ENCODE measurements at regions not wholly inside any gene's neighbourhood (a gene's known extent, or its start where the extent isn't known, plus 50 kb on each side); places are given as distances from the start of the nearest gene placed in this dataset.
A peak's percentile ranks its signal among the peaks of the same experiment; 100 is the strongest.
"Not testable (repeated sequence)": the region's sequence is repeated elsewhere in the genome, so short reads cannot be mapped to it uniquely, and the experiment has no call there.

DNA sequence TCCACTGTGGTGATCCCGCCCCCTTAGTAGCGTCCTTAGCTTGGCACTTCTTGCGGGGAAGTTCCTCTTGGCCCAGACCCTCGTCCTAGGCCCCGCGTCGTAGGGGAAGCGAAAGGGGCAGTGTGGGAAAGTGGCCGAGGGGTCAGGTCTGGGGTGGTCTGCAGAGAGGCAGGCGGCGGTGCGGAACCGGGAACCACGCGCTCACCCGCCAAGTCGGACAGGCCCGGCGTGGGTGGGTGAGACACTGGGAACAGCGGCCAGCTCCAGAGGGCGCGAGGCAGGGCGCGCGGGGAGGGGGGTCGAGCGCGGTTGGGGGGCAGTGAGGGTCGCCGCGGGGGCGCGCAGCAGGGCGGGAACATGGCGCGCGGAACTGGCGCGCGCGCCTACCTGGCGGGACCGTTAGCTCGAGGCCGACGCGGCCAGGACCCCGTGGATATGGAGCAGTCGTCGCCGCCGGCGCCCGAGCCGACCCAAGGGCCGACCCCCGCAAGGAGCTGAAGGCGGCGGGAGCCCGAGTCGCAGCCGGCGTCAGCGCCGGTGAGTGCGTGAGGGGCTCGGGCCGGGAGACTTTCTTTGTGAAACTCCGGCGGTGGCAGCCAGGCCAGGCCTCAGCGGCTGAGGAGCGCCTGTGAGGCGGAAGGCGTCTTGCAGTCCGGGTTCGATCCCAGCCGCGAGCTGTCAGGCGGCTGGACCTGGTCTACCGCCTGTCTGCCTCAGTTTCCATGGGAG lies 2896.7 kb upstream of the TEKT4 start:
- H3K36me3 ChIP-seq (replicated peaks; ENCODE audit: control insufficient read depth, insufficient read depth, low read length): no peaks in the 10 kb centered on the region
- no peak overlapping the region for H3K4me3 ChIP-seq (ENCODE audit: insufficient read depth, low read depth, low read length)
- peak; percentile 17 for DNase-seq
- no peaks in the 10 kb centered on the region for H3K27me3 ChIP-seq (ENCODE audit: control insufficient read depth, insufficient read depth, low read length)

DNA sequence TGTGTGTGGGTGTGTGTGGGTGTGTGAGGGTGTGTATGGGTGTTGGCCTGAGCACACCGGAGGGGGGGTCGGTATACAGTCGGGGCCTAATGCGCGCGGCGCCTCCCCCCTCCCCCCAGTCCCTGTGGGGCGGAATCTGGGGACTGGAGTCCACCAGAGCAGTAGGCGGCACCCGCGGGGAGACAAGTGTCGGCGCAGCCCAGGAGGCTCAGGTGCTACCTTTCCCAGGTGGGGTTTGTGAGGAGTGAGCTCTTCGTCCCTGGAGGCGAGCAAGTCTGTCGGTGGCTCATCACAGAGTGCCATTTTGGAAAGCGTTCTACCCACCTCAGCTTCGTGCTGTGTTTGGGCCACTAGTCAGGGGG lies 2896.1 kb upstream of the TEKT4 start:
- Histone ChIP-seq H3K27me3 (ENCODE audit: control insufficient read depth, insufficient read depth, low read length) (no peaks in the 10 kb centered on the region), H3K4me3 (ENCODE audit: insufficient read depth, low read depth, low read length) (no peak overlapping the region), H3K36me3 (replicated peaks; ENCODE audit: control insufficient read depth, insufficient read depth, low read length) (no peaks in the 10 kb centered on the region)
- peak; percentile 2 for DNase-seq

DNA sequence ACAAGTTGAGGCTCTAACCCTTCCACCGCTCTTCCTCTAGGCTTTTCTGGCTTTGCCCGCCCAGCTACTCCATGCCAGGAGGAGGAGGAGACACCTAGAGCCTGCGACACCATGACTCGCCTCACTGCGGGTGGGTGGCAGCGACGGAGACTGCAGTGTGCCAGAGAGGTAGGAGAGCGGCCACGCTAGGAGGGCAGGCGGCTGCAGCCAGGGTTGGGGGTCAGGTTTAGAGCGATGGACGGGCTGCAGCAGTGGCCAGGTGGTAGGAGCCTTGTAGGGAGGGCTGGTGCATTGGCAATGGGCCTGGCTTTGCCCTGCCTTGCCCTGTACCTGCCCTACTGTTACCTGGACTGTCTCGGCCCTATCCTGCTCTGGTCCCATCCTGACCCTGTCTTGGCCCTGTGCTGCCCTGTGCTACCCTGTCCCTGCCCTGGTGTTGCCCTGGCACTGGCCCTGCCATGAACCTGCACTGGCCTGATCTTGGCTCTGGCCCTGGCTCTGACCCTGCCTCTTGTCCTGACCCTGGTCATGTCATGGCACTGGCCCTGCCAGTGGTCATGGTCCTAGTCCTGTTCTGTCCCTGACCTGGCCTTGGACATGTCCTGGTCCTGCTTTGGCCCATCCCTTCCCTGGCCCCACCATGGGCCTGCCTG lies 2890.1 kb upstream of the TEKT4 start:
- DNase-seq; H3K27me3 ChIP-seq (ENCODE audit: control insufficient read depth, insufficient read depth, low read length); H3K36me3 ChIP-seq (replicated peaks; ENCODE audit: control insufficient read depth, insufficient read depth, low read length); H3K4me3 ChIP-seq (ENCODE audit: insufficient read depth, low read depth, low read length): not testable (repeated sequence)

DNA sequence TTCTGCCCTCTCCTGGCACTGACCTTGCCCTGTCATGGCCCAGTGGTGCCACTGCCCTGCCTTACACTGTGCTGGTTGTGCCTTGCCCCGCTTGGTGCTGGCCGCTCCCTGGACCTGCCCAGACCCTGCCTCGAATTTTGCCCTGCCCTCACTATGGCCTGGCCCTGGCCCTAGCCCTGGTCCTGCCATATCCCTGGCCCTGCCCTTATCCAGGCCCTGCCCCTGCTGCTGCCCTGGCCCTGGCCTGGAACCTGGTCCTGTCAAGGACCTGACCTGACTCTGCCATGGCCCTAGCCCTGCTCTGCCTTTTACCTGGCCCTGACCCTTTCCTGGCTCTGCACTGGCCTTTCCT lies 2889.6 kb upstream of the TEKT4 start:
- DNase-seq; H3K4me3 ChIP-seq (ENCODE audit: insufficient read depth, low read depth, low read length); H3K36me3 ChIP-seq (replicated peaks; ENCODE audit: control insufficient read depth, insufficient read depth, low read length); H3K27me3 ChIP-seq (ENCODE audit: control insufficient read depth, insufficient read depth, low read length): not testable (repeated sequence)

DNA sequence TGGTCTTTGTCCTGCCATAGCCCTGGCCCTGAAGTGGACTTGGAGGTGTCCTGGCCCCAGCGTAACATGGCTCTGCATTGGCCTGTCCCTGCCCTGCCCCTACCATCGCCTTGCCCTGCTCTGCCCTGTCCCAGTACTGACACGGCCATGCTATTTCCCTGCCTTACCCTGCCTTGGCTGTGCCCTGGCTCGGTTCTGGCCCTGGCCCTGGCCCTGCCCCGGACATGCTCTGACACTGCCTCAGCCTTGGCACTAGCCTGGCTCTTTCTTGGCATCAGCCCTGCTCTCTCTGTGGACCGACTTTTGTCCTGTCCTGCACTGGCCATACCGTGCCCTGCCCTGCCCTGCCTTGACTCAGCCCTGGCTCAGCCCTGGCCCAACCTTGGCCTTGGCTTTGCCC lies 2889.0 kb upstream of the TEKT4 start:
- not testable (repeated sequence) for H3K4me3 ChIP-seq (ENCODE audit: insufficient read depth, low read depth, low read length); DNase-seq; H3K36me3 ChIP-seq (replicated peaks; ENCODE audit: control insufficient read depth, insufficient read depth, low read length); H3K27me3 ChIP-seq (ENCODE audit: control insufficient read depth, insufficient read depth, low read length)

DNA sequence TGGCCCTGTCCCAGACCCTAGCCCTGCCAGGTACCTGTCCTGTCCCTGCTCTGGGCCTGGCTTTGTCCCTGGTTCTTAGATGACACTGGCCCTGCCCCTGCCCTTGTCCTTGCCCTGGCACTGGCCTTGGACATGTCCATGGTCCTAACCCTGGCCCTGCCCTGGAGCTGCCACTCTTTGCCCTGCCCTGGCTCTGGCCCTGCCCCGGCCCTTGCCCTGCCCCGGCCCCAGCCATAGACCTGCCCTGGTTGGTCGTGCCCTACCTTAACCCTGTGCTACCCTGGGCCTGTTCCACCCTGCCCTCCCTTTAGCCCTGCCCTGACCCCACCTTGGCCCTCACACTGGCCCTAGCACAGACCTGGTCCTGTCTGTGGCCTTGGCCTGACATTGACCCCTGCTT lies 2888.0 kb upstream of the TEKT4 start:
- not testable (repeated sequence) for DNase-seq; H3K27me3 ChIP-seq (ENCODE audit: control insufficient read depth, insufficient read depth, low read length); H3K36me3 ChIP-seq (replicated peaks; ENCODE audit: control insufficient read depth, insufficient read depth, low read length); H3K4me3 ChIP-seq (ENCODE audit: insufficient read depth, low read depth, low read length)

DNA sequence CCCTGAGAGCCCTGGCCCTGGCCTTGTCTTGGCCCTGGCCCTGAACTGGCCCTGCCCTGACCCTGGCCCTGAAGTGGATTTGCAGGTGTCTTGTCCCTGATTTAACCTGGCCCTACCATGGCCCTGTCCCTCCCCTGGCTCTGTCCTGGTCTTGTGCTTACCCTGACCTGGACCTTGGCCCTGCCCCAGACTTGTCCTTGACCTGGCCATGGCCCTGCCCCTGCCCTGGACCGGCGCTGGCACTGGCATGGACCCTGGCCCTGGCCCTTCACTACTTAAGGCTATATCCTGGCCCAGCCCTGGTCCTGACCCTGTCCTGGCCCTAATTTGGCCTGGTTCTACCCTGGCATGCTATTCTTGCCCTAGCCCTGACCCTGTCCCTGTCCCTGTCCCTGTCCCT lies 2887.5 kb upstream of the TEKT4 start:
- not testable (repeated sequence) for H3K27me3 ChIP-seq (ENCODE audit: control insufficient read depth, insufficient read depth, low read length); DNase-seq; H3K36me3 ChIP-seq (replicated peaks; ENCODE audit: control insufficient read depth, insufficient read depth, low read length); H3K4me3 ChIP-seq (ENCODE audit: insufficient read depth, low read depth, low read length)

DNA sequence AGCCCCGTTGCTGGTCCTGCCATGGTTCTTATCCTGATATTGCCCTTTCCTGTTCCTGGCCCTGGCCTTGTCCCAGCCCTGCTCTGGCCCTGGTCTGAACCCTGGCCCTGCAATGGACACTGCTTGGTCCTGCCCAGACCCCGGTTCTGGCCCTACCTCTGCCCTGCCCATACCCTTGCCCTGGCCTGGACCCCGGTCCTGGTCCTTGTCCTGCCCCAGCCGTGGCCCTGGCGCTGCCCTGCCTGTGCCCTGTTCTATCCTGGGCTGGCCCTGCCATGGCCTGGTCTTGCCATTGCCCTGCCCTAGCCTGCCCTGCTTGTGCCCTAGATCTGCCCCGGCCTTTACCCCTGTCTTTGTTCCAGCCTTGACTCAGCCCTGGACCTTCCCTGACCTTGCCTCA lies 2887.1 kb upstream of the TEKT4 start:
- not testable (repeated sequence) for H3K4me3 ChIP-seq (ENCODE audit: insufficient read depth, low read depth, low read length); H3K27me3 ChIP-seq (ENCODE audit: control insufficient read depth, insufficient read depth, low read length); H3K36me3 ChIP-seq (replicated peaks; ENCODE audit: control insufficient read depth, insufficient read depth, low read length); DNase-seq

DNA sequence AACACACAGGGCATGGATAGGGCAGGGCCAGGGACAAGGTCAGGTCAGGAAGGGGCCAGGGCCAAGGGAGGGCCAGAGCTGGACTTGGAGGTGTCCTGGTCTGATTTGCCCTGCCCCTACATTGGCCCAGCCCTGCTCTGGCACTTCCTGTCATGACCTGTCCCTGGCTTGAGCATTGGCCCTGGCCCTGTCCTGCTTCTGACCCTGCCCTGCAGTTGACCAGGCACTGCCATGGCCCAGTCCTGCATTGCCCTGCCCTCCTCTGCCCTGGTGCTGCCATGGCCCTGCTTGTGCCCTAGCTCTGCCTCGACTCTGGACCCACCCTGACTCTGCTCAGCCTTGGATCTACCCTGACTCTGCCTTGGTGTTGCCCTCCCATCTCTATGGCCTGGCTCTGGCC lies 2885.7 kb upstream of the TEKT4 start:
- not testable (repeated sequence) for H3K36me3 ChIP-seq (replicated peaks; ENCODE audit: control insufficient read depth, insufficient read depth, low read length); H3K4me3 ChIP-seq (ENCODE audit: insufficient read depth, low read depth, low read length); H3K27me3 ChIP-seq (ENCODE audit: control insufficient read depth, insufficient read depth, low read length); DNase-seq

DNA sequence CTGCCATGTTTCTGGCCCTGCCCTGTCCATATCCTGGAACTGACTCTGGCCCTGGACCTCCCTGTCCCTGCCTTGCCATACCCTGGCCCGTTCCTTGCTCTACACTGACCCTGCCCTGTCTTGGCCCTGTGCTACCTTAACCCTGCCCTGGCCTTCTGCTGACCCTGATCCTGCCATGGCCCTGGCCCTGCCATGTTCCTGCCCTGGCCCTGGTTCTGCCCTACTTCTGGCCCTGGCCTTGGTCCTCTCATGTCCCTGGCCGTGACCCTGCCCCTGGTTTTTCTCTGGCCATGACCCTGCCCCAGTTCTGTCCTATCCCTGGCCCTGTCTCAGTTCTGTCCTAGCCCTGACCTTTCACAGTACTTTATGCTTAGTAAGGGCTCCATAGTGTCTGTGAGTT lies 2884.3 kb upstream of the TEKT4 start:
- not testable (repeated sequence) for H3K36me3 ChIP-seq (replicated peaks; ENCODE audit: control insufficient read depth, insufficient read depth, low read length); H3K27me3 ChIP-seq (ENCODE audit: control insufficient read depth, insufficient read depth, low read length); DNase-seq; H3K4me3 ChIP-seq (ENCODE audit: insufficient read depth, low read depth, low read length)

DNA sequence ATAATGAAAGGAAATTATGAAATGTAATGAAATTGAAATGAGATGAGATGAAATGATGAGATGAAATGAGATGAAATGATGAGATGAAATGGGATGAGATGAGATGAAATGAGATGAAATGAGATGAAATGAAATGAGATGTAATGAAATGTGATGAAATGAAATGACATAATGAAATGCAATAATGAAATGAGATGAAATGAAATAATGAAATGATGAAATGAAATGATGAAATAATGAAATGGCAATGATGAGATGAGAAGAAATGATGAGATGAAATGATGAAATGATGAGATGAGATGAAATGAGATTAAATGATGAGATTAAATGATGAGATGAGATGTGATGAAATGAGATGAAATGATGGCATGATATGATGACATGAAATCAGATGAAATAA lies 2882.5 kb upstream of the TEKT4 start:
- H3K27me3 ChIP-seq (ENCODE audit: control insufficient read depth, insufficient read depth, low read length); DNase-seq; H3K36me3 ChIP-seq (replicated peaks; ENCODE audit: control insufficient read depth, insufficient read depth, low read length); H3K4me3 ChIP-seq (ENCODE audit: insufficient read depth, low read depth, low read length): not testable (repeated sequence)

DNA sequence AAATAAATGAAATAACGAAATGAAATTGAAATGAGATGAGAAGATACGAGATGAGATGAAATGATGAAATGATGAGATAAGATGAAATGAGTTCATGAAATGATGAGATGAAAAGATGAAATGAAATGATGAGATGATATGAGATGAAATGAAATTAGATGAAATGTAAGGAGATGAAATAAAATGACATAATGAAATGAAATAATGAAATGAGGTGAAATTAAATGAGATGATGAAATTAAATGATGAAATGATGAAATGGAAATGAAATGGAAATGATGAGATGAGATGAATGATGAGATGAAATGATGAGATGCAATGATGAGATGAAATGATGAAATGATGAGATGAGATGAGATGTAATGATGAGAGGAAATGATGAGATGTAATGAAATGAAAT lies 2881.4 kb upstream of the TEKT4 start:
- DNase-seq; H3K27me3 ChIP-seq (ENCODE audit: control insufficient read depth, insufficient read depth, low read length); H3K36me3 ChIP-seq (replicated peaks; ENCODE audit: control insufficient read depth, insufficient read depth, low read length); H3K4me3 ChIP-seq (ENCODE audit: insufficient read depth, low read depth, low read length): not testable (repeated sequence)

DNA sequence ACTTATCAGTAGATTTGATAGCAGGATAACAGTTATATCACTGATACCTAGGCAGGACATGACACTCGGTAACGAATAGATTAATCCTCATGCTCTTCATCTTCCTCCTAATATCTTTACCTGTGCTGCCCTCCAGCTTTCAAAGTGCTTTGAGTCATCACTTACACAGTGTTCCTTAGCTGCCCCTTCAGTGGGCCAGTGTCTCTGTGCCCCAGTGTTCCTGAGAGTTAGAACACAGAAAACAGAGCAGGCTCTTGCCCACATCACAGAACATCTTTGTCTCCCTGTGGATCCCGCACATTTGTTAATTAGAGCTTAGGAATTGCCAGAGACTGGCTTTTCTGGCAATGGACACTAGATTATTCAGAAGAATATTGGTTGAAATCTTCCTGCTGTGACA lies 2864.7 kb upstream of the TEKT4 start:
- not testable (repeated sequence) for H3K36me3 ChIP-seq (replicated peaks; ENCODE audit: control insufficient read depth, insufficient read depth, low read length); DNase-seq; H3K4me3 ChIP-seq (ENCODE audit: insufficient read depth, low read depth, low read length); H3K27me3 ChIP-seq (ENCODE audit: control insufficient read depth, insufficient read depth, low read length)
